SK-N-SH treated with all-trans-retinoic acid at 6 μM for 48 hours (cell line): ENCODE measurements at regions not wholly inside any gene's neighbourhood (a gene's known extent, or its start where the extent isn't known, plus 50 kb on each side); places are given as distances from the start of the nearest gene placed in this dataset.

Experiments
- ATAC-seq: fragments of 200-7000 bp; cut with Tn5 transposase; 3 replicates; pipeline ENCODE4 v1.9.1; 2020; ENCODE audit warnings: mild to moderate bottlenecking, moderate library complexity
- BACH2 ChIP-seq: fragments of 250-450 bp; sonication (Bioruptor Pico); IDR thresholded peaks from 2 replicates; pipeline ENCODE4 v1.9.0; 2021; ENCODE audit warnings: mild to moderate bottlenecking, borderline replicate concordance
- CSDC2 ChIP-seq: fragments of 250-450 bp; sonication (Bioruptor Pico); IDR thresholded peaks from 2 replicates; pipeline ENCODE4 v1.5.0; 2020; ENCODE audit warnings: mild to moderate bottlenecking, moderate library complexity
- ISL1 ChIP-seq: fragments of 250-450 bp; sonication (Bioruptor Pico); IDR thresholded peaks from 2 replicates; pipeline ENCODE4 v2.1.2; 2022; ENCODE audit warnings: mild to moderate bottlenecking, moderate library complexity
- OSR1 ChIP-seq: fragments of 250-450 bp; sonication (Bioruptor Pico); IDR thresholded peaks from 2 replicates; pipeline ENCODE4 v1.8.0; 2022; ENCODE audit warnings: moderate library complexity, mild to moderate bottlenecking, inconsistent platforms
- PPARA ChIP-seq: fragments of 250-450 bp; sonication (Bioruptor Pico); IDR thresholded peaks from 2 replicates; pipeline ENCODE4 v1.5.0; 2020; ENCODE audit warnings: mild to moderate bottlenecking, borderline replicate concordance
- RARB ChIP-seq: fragments of 250-450 bp; sonication (Bioruptor Pico); IDR thresholded peaks from 2 replicates; pipeline ENCODE4 v1.8.0; 2021; ENCODE audit warnings: mild to moderate bottlenecking, moderate library complexity
- SNAI2 ChIP-seq: fragments of 250-450 bp; sonication (Bioruptor Pico); IDR thresholded peaks from 2 replicates; pipeline ENCODE4 v1.5.0; 2020; ENCODE audit warnings: mild to moderate bottlenecking, moderate library complexity
- TCF4 ChIP-seq: fragments of 250-450 bp; sonication (Bioruptor Pico); IDR thresholded peaks from 2 replicates; pipeline ENCODE4 v1.8.0; 2021; ENCODE audit warnings: mild to moderate bottlenecking, moderate library complexity, borderline replicate concordance
- TOX ChIP-seq: fragments of 250-450 bp; sonication (Bioruptor Pico); IDR thresholded peaks from 2 replicates; pipeline ENCODE4 v1.8.0; 2021; ENCODE audit warnings: mild to moderate bottlenecking, moderate library complexity, borderline replicate concordance
- ZC3H10 ChIP-seq: fragments of 250-450 bp; sonication (Bioruptor Pico); IDR thresholded peaks from 2 replicates; pipeline ENCODE4 v1.5.1; 2021; ENCODE audit warnings: mild to moderate bottlenecking, moderate library complexity
- ZFP3 ChIP-seq: fragments of 250-450 bp; sonication (Bioruptor Pico); IDR thresholded peaks from 2 replicates; pipeline ENCODE4 v1.5.0; 2020; ENCODE audit warnings: mild to moderate bottlenecking, moderate library complexity
- ZFP30 ChIP-seq: fragments of 450-650 bp; formaldehyde crosslinking; IDR thresholded peaks from 2 replicates; pipeline ENCODE4 v1.5.0; 2022; ENCODE audit warnings: mild to moderate bottlenecking, moderate library complexity
- ZNF565 ChIP-seq: fragments of 450-650 bp; formaldehyde crosslinking; conservative IDR thresholded peaks from 2 replicates; pipeline ENCODE4 v1.5.0; 2020; ENCODE audit warnings: low read depth, mild to moderate bottlenecking, moderate library complexity
- ZNF70 ChIP-seq: fragments of 450-650 bp; formaldehyde crosslinking; IDR thresholded peaks from 2 replicates; pipeline ENCODE4 v1.5.0; 2020; ENCODE audit warnings: mild to moderate bottlenecking, moderate library complexity
- ZNF8 ChIP-seq: fragments of 450-650 bp; formaldehyde crosslinking; IDR thresholded peaks from 2 replicates; pipeline ENCODE4 v1.5.0; 2020; ENCODE audit warnings: mild to moderate bottlenecking, moderate library complexity
- TF ChIP-seq, protein P1 (sequence below): fragments of 250-450 bp; sonication (Bioruptor Pico); IDR thresholded peaks from 2 replicates; pipeline ENCODE4 v1.8.0; 2021; ENCODE audit warnings: low read depth, mild to moderate bottlenecking, moderate library complexity, borderline replicate concordance
- TF ChIP-seq, protein P2 (sequence below): fragments of 250-450 bp; sonication (Bioruptor Pico); IDR thresholded peaks from 2 replicates; pipeline ENCODE4 v1.5.0; 2020; ENCODE audit warnings: mild to moderate bottlenecking, moderate library complexity
- TF ChIP-seq, protein P3 (sequence below): fragments of 250-450 bp; sonication (Bioruptor Pico); IDR thresholded peaks from 2 replicates; pipeline ENCODE4 v1.5.1; 2020; ENCODE audit warnings: low read depth, mild to moderate bottlenecking, moderate library complexity
- TF ChIP-seq, protein P4 (sequence below): fragments of 250-450 bp; sonication (Bioruptor Pico); IDR thresholded peaks from 2 replicates; pipeline ENCODE4 v1.8.0; 2020; ENCODE audit warnings: mild to moderate bottlenecking, moderate library complexity, borderline replicate concordance
- TF ChIP-seq, protein P5 (sequence below): fragments of 250-450 bp; sonication (Bioruptor Pico); IDR thresholded peaks from 2 replicates; pipeline ENCODE4 v1.5.1; 2021; ENCODE audit warnings: mild to moderate bottlenecking, moderate library complexity

DNA sequence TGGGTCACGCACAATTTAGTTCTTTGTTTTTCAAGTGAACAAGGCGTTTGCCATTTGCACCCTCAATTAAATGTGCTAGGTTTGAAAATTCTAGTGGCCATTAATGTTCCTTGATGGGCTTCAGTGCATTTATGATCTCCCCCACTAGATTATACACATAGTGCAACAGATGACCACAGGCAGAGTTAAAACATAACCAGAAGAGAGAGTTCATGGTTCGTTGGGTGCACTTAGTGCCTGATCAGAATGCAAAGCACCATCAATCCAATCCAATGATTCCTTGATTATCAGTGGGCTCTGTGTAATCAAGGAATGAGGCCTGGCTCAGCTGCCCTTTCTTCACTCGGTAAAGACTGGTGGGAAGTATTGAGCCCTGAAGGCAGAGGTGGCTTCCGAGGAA is 334.5 kb downstream of the PRDM2 start:
- no peak for ATAC-seq
- TF ChIP-seq TOX (CRISPR knock-in tag) (no peak), ZC3H10 (no peak), PPARA (CRISPR knock-in tag) (no peak), TCF4 (CRISPR knock-in tag) (no peak), ZFP30 (CRISPR knock-in tag) (no peak), SNAI2 (CRISPR knock-in tag) (no peak)
- TF ChIP-seq, protein P1, sequence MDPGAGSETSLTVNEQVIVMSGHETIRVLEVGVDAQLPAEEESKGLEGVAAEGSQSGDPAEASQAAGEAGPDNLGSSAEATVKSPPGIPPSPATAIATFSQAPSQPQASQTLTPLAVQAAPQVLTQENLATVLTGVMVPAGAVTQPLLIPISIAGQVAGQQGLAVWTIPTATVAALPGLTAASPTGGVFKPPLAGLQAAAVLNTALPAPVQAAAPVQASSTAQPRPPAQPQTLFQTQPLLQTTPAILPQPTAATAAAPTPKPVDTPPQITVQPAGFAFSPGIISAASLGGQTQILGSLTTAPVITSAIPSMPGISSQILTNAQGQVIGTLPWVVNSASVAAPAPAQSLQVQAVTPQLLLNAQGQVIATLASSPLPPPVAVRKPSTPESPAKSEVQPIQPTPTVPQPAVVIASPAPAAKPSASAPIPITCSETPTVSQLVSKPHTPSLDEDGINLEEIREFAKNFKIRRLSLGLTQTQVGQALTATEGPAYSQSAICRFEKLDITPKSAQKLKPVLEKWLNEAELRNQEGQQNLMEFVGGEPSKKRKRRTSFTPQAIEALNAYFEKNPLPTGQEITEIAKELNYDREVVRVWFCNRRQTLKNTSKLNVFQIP (CRISPR knock-in tag) = no peak
- TF ChIP-seq, protein P2, sequence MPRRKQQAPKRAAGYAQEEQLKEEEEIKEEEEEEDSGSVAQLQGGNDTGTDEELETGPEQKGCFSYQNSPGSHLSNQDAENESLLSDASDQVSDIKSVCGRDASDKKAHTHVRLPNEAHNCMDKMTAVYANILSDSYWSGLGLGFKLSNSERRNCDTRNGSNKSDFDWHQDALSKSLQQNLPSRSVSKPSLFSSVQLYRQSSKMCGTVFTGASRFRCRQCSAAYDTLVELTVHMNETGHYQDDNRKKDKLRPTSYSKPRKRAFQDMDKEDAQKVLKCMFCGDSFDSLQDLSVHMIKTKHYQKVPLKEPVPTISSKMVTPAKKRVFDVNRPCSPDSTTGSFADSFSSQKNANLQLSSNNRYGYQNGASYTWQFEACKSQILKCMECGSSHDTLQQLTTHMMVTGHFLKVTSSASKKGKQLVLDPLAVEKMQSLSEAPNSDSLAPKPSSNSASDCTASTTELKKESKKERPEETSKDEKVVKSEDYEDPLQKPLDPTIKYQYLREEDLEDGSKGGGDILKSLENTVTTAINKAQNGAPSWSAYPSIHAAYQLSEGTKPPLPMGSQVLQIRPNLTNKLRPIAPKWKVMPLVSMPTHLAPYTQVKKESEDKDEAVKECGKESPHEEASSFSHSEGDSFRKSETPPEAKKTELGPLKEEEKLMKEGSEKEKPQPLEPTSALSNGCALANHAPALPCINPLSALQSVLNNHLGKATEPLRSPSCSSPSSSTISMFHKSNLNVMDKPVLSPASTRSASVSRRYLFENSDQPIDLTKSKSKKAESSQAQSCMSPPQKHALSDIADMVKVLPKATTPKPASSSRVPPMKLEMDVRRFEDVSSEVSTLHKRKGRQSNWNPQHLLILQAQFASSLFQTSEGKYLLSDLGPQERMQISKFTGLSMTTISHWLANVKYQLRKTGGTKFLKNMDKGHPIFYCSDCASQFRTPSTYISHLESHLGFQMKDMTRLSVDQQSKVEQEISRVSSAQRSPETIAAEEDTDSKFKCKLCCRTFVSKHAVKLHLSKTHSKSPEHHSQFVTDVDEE (CRISPR knock-in tag) = no peak
- TF ChIP-seq, protein P3, sequence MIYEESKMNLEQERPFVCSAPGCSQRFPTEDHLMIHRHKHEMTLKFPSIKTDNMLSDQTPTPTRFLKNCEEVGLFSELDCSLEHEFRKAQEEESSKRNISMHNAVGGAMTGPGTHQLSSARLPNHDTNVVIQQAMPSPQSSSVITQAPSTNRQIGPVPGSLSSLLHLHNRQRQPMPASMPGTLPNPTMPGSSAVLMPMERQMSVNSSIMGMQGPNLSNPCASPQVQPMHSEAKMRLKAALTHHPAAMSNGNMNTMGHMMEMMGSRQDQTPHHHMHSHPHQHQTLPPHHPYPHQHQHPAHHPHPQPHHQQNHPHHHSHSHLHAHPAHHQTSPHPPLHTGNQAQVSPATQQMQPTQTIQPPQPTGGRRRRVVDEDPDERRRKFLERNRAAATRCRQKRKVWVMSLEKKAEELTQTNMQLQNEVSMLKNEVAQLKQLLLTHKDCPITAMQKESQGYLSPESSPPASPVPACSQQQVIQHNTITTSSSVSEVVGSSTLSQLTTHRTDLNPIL = no peak
- TF ChIP-seq, all 23 proteins: peak for 0

DNA sequence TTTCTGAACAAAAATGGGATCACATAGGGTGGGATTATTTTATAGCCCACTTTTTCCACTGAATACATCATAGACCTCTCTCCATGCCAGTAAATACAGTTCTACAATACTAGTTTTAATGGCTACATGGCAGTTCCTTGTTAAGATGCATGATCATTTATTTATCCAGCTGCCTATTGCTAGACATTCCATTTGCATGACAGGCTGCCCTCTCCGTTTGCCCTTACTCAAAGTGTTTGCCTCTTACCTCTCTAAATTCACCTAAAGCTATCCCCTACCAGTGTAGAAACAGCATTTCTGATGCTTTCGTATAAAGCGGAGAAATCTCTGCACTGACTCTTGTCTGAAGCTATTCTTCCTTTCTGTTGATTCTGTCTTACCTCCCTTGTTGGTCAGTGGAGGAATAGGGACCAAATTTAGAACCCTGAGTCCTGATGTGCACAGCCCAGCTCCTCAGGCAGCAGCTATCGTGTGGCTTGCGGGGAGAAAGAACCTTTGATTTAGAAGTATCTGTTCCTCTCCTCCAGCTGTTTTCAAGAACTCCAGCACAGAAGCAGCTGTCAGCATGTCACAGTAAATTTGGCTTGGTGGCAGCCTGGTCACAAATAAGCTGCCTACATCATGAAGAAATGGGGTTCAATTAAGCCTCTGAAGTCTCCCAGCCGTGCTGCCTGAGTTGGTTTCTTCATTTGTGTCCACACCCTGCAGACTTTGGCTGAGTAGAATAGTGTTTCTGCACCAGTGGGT is 337.3 kb downstream of the PRDM2 start:
- TF ChIP-seq ZFP3 (CRISPR knock-in tag) (no peak), ISL1 (CRISPR knock-in tag) (no peak), ZC3H10 (no peak), OSR1 (CRISPR knock-in tag) (no peak), TOX (CRISPR knock-in tag) (no peak), TCF4 (CRISPR knock-in tag) (no peak), ZNF70 (CRISPR knock-in tag) (no peak), CSDC2 (CRISPR knock-in tag) (no peak), ZNF8 (CRISPR knock-in tag) (no peak)
- TF ChIP-seq, protein P4, sequence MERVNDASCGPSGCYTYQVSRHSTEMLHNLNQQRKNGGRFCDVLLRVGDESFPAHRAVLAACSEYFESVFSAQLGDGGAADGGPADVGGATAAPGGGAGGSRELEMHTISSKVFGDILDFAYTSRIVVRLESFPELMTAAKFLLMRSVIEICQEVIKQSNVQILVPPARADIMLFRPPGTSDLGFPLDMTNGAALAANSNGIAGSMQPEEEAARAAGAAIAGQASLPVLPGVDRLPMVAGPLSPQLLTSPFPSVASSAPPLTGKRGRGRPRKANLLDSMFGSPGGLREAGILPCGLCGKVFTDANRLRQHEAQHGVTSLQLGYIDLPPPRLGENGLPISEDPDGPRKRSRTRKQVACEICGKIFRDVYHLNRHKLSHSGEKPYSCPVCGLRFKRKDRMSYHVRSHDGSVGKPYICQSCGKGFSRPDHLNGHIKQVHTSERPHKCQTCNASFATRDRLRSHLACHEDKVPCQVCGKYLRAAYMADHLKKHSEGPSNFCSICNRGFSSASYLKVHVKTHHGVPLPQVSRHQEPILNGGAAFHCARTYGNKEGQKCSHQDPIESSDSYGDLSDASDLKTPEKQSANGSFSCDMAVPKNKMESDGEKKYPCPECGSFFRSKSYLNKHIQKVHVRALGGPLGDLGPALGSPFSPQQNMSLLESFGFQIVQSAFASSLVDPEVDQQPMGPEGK (CRISPR knock-in tag) = no peak
- TF ChIP-seq, protein P1 (CRISPR knock-in tag) = no peak
- TF ChIP-seq, protein P3 = no peak
- ATAC-seq = no peak

DNA sequence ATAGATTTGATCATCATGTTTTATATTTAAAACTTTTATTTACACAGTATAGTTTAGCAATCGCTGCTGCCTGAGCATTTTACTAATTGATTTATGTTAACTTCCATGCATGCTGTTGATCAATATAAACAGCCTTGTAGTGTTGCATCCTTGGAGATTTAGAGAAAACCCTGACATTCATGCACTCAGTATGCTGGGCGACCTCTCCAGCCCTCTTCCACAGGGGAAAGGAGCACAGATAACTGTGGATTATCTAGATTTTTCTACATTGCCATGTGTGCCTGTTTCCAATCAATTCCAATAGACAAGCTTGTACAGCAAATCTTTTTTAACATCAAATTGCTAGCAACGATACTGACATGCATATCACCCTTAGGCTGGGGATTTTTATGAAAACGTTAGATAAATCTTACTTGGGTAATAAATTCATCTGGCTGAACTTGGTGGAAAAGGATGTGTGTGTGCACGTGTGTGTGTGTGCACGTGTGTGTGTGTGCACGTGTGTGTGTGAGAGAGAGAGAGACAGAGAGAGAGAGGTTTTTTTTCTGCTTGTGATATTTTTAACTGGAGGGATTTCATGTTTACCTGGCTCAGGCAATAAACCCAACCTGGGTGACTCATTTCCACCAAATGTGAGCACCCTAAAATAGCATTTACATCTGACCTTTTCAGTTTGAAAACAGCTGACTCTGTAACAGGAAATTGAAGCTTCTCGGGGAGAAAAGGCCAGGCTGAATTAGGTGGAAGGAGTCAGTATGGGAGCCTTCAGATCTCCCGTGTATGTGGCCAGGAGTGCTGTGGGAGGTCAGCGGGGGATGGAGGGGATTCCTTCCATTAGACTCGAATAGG is 339.8 kb downstream of the PRDM2 start:
- ATAC-seq = no peak
- TF ChIP-seq ZC3H10 (no peak), TCF4 (CRISPR knock-in tag) (no peak), ZNF565 (no peak), PPARA (CRISPR knock-in tag) (no peak), CSDC2 (CRISPR knock-in tag) (no peak), ZNF8 (CRISPR knock-in tag) (no peak), ZFP30 (CRISPR knock-in tag) (no peak), BACH2 (CRISPR knock-in tag) (no peak), RARB (no peak)
- TF ChIP-seq, protein P5, sequence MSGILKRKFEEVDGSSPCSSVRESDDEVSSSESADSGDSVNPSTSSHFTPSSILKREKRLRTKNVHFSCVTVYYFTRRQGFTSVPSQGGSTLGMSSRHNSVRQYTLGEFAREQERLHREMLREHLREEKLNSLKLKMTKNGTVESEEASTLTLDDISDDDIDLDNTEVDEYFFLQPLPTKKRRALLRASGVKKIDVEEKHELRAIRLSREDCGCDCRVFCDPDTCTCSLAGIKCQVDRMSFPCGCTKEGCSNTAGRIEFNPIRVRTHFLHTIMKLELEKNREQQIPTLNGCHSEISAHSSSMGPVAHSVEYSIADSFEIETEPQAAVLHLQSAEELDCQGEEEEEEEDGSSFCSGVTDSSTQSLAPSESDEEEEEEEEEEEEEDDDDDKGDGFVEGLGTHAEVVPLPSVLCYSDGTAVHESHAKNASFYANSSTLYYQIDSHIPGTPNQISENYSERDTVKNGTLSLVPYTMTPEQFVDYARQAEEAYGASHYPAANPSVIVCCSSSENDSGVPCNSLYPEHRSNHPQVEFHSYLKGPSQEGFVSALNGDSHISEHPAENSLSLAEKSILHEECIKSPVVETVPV = no peak
